ENCODE measurements at regions not wholly inside any gene's neighbourhood (a gene's known extent, or its start where the extent isn't known, plus 50 kb on each side); places are given as distances from the start of the nearest gene placed in this dataset.

DNA sequence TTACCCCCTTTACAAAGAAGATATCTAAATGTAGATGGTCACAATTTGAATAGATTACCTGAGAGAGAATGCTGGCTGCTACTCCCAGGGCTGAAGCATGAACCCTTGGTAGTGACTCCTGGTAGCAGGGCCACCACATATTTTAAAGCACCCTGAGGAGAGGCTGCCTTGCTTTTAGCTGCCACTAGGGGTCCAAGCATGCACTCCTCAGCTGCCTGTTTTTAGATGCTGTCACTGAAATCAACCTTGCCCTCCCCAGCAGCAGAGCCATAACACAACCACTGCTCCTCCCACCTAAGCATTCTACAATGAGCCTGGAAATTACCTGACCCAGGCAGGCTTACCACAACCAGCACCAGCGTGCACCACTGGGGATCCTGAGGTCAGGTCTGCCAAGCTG is 850.9 kb downstream of the FAM133A start:
- TF ChIP-seq, protein P1, sequence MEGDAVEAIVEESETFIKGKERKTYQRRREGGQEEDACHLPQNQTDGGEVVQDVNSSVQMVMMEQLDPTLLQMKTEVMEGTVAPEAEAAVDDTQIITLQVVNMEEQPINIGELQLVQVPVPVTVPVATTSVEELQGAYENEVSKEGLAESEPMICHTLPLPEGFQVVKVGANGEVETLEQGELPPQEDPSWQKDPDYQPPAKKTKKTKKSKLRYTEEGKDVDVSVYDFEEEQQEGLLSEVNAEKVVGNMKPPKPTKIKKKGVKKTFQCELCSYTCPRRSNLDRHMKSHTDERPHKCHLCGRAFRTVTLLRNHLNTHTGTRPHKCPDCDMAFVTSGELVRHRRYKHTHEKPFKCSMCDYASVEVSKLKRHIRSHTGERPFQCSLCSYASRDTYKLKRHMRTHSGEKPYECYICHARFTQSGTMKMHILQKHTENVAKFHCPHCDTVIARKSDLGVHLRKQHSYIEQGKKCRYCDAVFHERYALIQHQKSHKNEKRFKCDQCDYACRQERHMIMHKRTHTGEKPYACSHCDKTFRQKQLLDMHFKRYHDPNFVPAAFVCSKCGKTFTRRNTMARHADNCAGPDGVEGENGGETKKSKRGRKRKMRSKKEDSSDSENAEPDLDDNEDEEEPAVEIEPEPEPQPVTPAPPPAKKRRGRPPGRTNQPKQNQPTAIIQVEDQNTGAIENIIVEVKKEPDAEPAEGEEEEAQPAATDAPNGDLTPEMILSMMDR (IDR thresholded peaks at IDR 0.05; ENCODE audit: low read depth, low read length, missing input control) = no peak
- TF ChIP-seq NR2F2 (IDR thresholded peaks at IDR 0.05) (no peak), GABPA (IDR thresholded peaks at IDR 0.05 in 1 of 2, conservative IDR thresholded peaks at IDR 0.05 in 1 of 2) (no peak), RAD21 (IDR thresholded peaks at IDR 0.05) (no peak), HNF4G (IDR thresholded peaks at IDR 0.05) (no peak), FOXA2 (IDR thresholded peaks at IDR 0.05) (no peak), RXRA (IDR thresholded peaks at IDR 0.05) (no peak), TAF1 (conservative IDR thresholded peaks at IDR 0.05) (no peak)
- TF ChIP-seq, protein P2, sequence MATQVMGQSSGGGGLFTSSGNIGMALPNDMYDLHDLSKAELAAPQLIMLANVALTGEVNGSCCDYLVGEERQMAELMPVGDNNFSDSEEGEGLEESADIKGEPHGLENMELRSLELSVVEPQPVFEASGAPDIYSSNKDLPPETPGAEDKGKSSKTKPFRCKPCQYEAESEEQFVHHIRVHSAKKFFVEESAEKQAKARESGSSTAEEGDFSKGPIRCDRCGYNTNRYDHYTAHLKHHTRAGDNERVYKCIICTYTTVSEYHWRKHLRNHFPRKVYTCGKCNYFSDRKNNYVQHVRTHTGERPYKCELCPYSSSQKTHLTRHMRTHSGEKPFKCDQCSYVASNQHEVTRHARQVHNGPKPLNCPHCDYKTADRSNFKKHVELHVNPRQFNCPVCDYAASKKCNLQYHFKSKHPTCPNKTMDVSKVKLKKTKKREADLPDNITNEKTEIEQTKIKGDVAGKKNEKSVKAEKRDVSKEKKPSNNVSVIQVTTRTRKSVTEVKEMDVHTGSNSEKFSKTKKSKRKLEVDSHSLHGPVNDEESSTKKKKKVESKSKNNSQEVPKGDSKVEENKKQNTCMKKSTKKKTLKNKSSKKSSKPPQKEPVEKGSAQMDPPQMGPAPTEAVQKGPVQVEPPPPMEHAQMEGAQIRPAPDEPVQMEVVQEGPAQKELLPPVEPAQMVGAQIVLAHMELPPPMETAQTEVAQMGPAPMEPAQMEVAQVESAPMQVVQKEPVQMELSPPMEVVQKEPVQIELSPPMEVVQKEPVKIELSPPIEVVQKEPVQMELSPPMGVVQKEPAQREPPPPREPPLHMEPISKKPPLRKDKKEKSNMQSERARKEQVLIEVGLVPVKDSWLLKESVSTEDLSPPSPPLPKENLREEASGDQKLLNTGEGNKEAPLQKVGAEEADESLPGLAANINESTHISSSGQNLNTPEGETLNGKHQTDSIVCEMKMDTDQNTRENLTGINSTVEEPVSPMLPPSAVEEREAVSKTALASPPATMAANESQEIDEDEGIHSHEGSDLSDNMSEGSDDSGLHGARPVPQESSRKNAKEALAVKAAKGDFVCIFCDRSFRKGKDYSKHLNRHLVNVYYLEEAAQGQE (IDR thresholded peaks at IDR 0.05) = no peak
- TF ChIP-seq, protein P3, sequence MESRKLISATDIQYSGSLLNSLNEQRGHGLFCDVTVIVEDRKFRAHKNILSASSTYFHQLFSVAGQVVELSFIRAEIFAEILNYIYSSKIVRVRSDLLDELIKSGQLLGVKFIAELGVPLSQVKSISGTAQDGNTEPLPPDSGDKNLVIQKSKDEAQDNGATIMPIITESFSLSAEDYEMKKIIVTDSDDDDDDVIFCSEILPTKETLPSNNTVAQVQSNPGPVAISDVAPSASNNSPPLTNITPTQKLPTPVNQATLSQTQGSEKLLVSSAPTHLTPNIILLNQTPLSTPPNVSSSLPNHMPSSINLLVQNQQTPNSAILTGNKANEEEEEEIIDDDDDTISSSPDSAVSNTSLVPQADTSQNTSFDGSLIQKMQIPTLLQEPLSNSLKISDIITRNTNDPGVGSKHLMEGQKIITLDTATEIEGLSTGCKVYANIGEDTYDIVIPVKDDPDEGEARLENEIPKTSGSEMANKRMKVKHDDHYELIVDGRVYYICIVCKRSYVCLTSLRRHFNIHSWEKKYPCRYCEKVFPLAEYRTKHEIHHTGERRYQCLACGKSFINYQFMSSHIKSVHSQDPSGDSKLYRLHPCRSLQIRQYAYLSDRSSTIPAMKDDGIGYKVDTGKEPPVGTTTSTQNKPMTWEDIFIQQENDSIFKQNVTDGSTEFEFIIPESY (IDR thresholded peaks at IDR 0.05) = no peak
- TF ChIP-seq, protein P4, sequence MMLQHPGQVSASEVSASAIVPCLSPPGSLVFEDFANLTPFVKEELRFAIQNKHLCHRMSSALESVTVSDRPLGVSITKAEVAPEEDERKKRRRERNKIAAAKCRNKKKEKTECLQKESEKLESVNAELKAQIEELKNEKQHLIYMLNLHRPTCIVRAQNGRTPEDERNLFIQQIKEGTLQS (IDR thresholded peaks at IDR 0.05) = no peak
